IMR-90 (cell line): ENCODE measurements at regions not wholly inside any gene's neighbourhood (a gene's known extent, or its start where the extent isn't known, plus 50 kb on each side); places are given as distances from the start of the nearest gene placed in this dataset.

Experiments
- ATAC-seq: fragments of 200-7000 bp; cut with Tn5 transposase; 2 replicates; pipeline ENCODE4 v1.9.1; 2020; ENCODE audit warnings: low read depth, mild to moderate bottlenecking, moderate library complexity
- BruUV-seq: library from RNA; stranded (reverse); fragments of 400-500 nt; replicated peaks from 2 replicates; lab custom pipeline; 2021; lab: Mats Ljungman, UMichigan
- CTCF ChIA-PET: fragments of 300-600 bp; formaldehyde crosslinking; extraction: SDS; loops from one replicate; lab custom pipeline; 2021; ENCODE audit warnings: antibody characterized with exemption; lab: Yijun Ruan, JAX
- POLR2A ChIA-PET: fragments of 300-600 bp; sonication (Branson Sonifier 250); formaldehyde crosslinking; loops from one replicate; lab custom pipeline; 2022; ENCODE audit warnings: antibody characterized with exemption; ENCODE audit not compliant: unreplicated experiment; lab: Charles Lee
- DNase-seq: peaks from one replicate; pipeline ENCODE4 v3.0.0; 2013
- H2AFZ ChIP-seq: replicated peaks from 2 replicates; pipeline ENCODE3; 2013; ENCODE audit warnings: low read length, mild to moderate bottlenecking; ENCODE audit not compliant: poor library complexity
- H2AK5ac ChIP-seq: 2 replicates; pipeline ENCODE4 v1.6.1; 2013; ENCODE audit warnings: low read depth, low read length, inconsistent platforms
- H2AK9ac ChIP-seq: replicated peaks from 2 replicates; pipeline ENCODE3; 2013; ENCODE audit warnings: mild to moderate bottlenecking, low read depth, low read length, moderate library complexity; ENCODE audit not compliant: poor library complexity
- H2BK120ac ChIP-seq: 2 replicates; pipeline ENCODE4 v1.6.1; 2013; ENCODE audit warnings: low read depth, low read length, inconsistent platforms
- H2BK15ac ChIP-seq: 3 replicates; pipeline ENCODE4 v1.6.1; 2013; ENCODE audit warnings: low read depth, low read length, inconsistent platforms
- H2BK20ac ChIP-seq: 2 replicates; pipeline ENCODE4 v1.6.1; 2013; ENCODE audit warnings: low read depth, mild to moderate bottlenecking, inconsistent platforms, low read length, moderate library complexity
- H2BK5ac ChIP-seq: 2 replicates; pipeline ENCODE4 v1.6.1; 2013; ENCODE audit warnings: mild to moderate bottlenecking, low read depth, low read length, inconsistent platforms; ENCODE audit not compliant: poor library complexity, severe bottlenecking
- H3K14ac ChIP-seq: replicated peaks from 2 replicates; pipeline ENCODE4 v1.6.1; 2013; ENCODE audit warnings: low read depth, low read length, inconsistent platforms
- H3K18ac ChIP-seq: 2 replicates; pipeline ENCODE4 v1.6.1; 2013; ENCODE audit warnings: low read depth, low read length, control low read depth
- H3K23ac ChIP-seq: 2 replicates; pipeline ENCODE4 v1.6.1; 2013; ENCODE audit warnings: low read depth, low read length, inconsistent platforms
- H3K27ac ChIP-seq: 2 replicates; pipeline ENCODE4 v1.5.1; 2013; ENCODE audit warnings: mild to moderate bottlenecking, control low read depth, low read length; ENCODE audit not compliant: insufficient read depth
- H3K27me3 ChIP-seq: 2 replicates; pipeline ENCODE4 v1.6.1; 2013; ENCODE audit warnings: low read length; ENCODE audit not compliant: control insufficient read depth, insufficient read depth
- H3K36me3 ChIP-seq: 2 replicates; pipeline ENCODE4 v1.6.1; 2013; ENCODE audit warnings: low read length, mixed read lengths; ENCODE audit not compliant: control insufficient read depth, insufficient read depth
- H3K4ac ChIP-seq: 2 replicates; pipeline ENCODE4 v1.6.1; 2013; ENCODE audit warnings: low read depth, low read length, inconsistent platforms
- H3K4me1 ChIP-seq: 2 replicates; pipeline ENCODE4 v1.6.1; 2013; ENCODE audit warnings: low read length, mixed read lengths; ENCODE audit not compliant: control insufficient read depth, insufficient read depth
- H3K4me2 ChIP-seq: 2 replicates; pipeline ENCODE4 v1.6.1; 2013; ENCODE audit warnings: low read depth, mild to moderate bottlenecking, control low read depth, low read length, moderate library complexity
- H3K4me3 ChIP-seq: 2 replicates; pipeline ENCODE4 v1.5.1; 2013; ENCODE audit warnings: low read depth, mild to moderate bottlenecking, control low read depth, low read length, moderate library complexity; ENCODE audit not compliant: insufficient read depth
- H3K56ac ChIP-seq: 2 replicates; pipeline ENCODE4 v1.6.1; 2013; ENCODE audit warnings: low read length, inconsistent platforms; ENCODE audit not compliant: insufficient read depth; ENCODE audit errors: extremely low read depth
- H3K79me1 ChIP-seq, 2 experiments: 2 replicates each; pipeline ENCODE4 v1.6.1; 2013; ENCODE audit warnings: low read length in 2 of 2, inconsistent platforms in 1 of 2, low read depth in 1 of 2
- H3K9ac ChIP-seq: 2 replicates; pipeline ENCODE4 v1.6.1; 2013; ENCODE audit warnings: low read depth, low read length, control low read depth
- H3K9me1 ChIP-seq: 2 replicates; pipeline ENCODE4 v1.6.1; 2013; ENCODE audit warnings: low read length, inconsistent platforms; ENCODE audit not compliant: insufficient read depth
- H3K9me3 ChIP-seq: 2 replicates; pipeline ENCODE4 v1.6.1; 2013; ENCODE audit warnings: low read length; ENCODE audit not compliant: control insufficient read depth, insufficient read depth
- H4K20me1 ChIP-seq: 2 replicates; pipeline ENCODE4 v1.6.1; 2013; ENCODE audit warnings: low read length, inconsistent platforms; ENCODE audit not compliant: insufficient read depth
- H4K5ac ChIP-seq: 2 replicates; pipeline ENCODE4 v1.6.1; 2013; ENCODE audit warnings: mild to moderate bottlenecking, low read depth, low read length, control low read depth
- H4K8ac ChIP-seq, 2 experiments: 2 replicates each; pipeline ENCODE4 v1.6.1; 2013; ENCODE audit warnings: low read depth in 2 of 2, low read length in 2 of 2, control low read depth in 1 of 2, inconsistent platforms in 1 of 2
- H4K91ac ChIP-seq: 2 replicates; pipeline ENCODE4 v1.6.1; 2013; ENCODE audit warnings: low read depth, low read length, inconsistent platforms; ENCODE audit not compliant: insufficient read depth
- BHLHE40 ChIP-seq: fragments of 150-350 bp; IDR thresholded peaks from 2 replicates; pipeline ENCODE4 v1.6.1; 2016; ENCODE audit warnings: mild to moderate bottlenecking, low read depth, low read length
- CEBPB ChIP-seq: IDR thresholded peaks from 2 replicates; pipeline ENCODE4 v1.6.1; 2012; ENCODE audit warnings: low read depth, low read length, improper control_type of control experiment
- CHD1 ChIP-seq: IDR thresholded peaks from 2 replicates; pipeline ENCODE4 v1.6.1; 2012; ENCODE audit warnings: low read depth, low read length, improper control_type of control experiment
- FOS ChIP-seq: fragments of 150-350 bp; IDR thresholded peaks from 2 replicates; pipeline ENCODE4 v1.6.1; 2016; ENCODE audit warnings: low read depth, low read length
- MAFK ChIP-seq: IDR thresholded peaks from 2 replicates; pipeline ENCODE4 v1.6.1; 2012; ENCODE audit warnings: low read depth, low read length, improper control_type of control experiment
- MAZ ChIP-seq: IDR thresholded peaks from 2 replicates; pipeline ENCODE4 v1.6.1; 2012; ENCODE audit warnings: low read depth, mild to moderate bottlenecking, low read length, improper control_type of control experiment, moderate library complexity, borderline replicate concordance
- MXI1 ChIP-seq: IDR thresholded peaks from 2 replicates; pipeline ENCODE4 v1.6.1; 2012; ENCODE audit warnings: low read depth, mild to moderate bottlenecking, low read length, moderate library complexity, borderline replicate concordance
- NFE2L2 ChIP-seq: fragments of 150-350 bp; IDR thresholded peaks from 2 replicates; pipeline ENCODE4 v1.6.1; 2016; ENCODE audit warnings: low read depth, mild to moderate bottlenecking, low read length
- POLR2A ChIP-seq: IDR thresholded peaks from 2 replicates; pipeline ENCODE4 v1.6.1; 2012; ENCODE audit warnings: mild to moderate bottlenecking, low read depth, low read length
- RAD21 ChIP-seq: IDR thresholded peaks from 2 replicates; pipeline ENCODE4 v1.6.1; 2012; ENCODE audit warnings: low read length, improper control_type of control experiment
- RCOR1 ChIP-seq: IDR thresholded peaks from 2 replicates; pipeline ENCODE4 v1.6.1; 2012; ENCODE audit warnings: mild to moderate bottlenecking, low read length, improper control_type of control experiment; ENCODE audit not compliant: insufficient replicate concordance
- RFX5 ChIP-seq: IDR thresholded peaks from 2 replicates; pipeline ENCODE4 v1.8.0; 2012; ENCODE audit warnings: low read depth, mild to moderate bottlenecking, low read length, moderate library complexity
- SMC3 ChIP-seq: fragments of 150-350 bp; IDR thresholded peaks from 2 replicates; pipeline ENCODE4 v1.6.1; 2016; ENCODE audit warnings: low read depth, mild to moderate bottlenecking, antibody characterized with exemption, low read length, moderate library complexity
- WGBS, 2 experiments: methylation state at CpG; one replicate each; pipeline versions ENCODE4 v1.1.5 to v1.1.7; 2013; ENCODE audit warnings: missing lambda C conversion rate in 2 of 2; ENCODE audit not compliant: insufficient read length in 1 of 2; ENCODE audit errors: extremely low coverage in 2 of 2; 5-methylcytosine and 5-hydroxymethylcytosine counted together
- dilution Hi-C: fragments of 300-500 bp; cut with HindIII; formaldehyde crosslinking; loops from one replicate; pipeline ENCODE4 v1.14.3; 2018; ENCODE audit warnings: low sequenced_read_pairs; ENCODE audit not compliant: unreplicated experiment
- in situ Hi-C: fragments of 300-500 bp; cut with MboI; formaldehyde crosslinking; loops from 3 replicates; pipeline ENCODE4 v1.14.3; 2019; ENCODE audit warnings: low sequenced_read_pairs, inconsistent platforms, mixed read lengths
- intact Hi-C: fragments of 100-400 bp; cut with micrococcal nuclease; formaldehyde crosslinking; loops from 2 replicates; pipeline ENCODE4 v1.10.0; 2022
- TF ChIP-seq, protein P1 (sequence below): conservative IDR thresholded peaks from 2 replicates; pipeline ENCODE4 v1.5.1; 2012; ENCODE audit warnings: mild to moderate bottlenecking, low read depth, low read length, improper control_type of control experiment
- TF ChIP-seq, protein P2 (sequence below): fragments of 150-350 bp; IDR thresholded peaks from 2 replicates; pipeline ENCODE4 v1.6.1; 2017; ENCODE audit warnings: mild to moderate bottlenecking, antibody characterized with exemption, low read length, low read depth
- TF ChIP-seq, protein P3 (sequence below): fragments of 150-350 bp; IDR thresholded peaks from 2 replicates; pipeline ENCODE4 v1.6.1; 2016; ENCODE audit warnings: low read depth, mild to moderate bottlenecking, low read length, moderate library complexity, borderline replicate concordance

DNA sequence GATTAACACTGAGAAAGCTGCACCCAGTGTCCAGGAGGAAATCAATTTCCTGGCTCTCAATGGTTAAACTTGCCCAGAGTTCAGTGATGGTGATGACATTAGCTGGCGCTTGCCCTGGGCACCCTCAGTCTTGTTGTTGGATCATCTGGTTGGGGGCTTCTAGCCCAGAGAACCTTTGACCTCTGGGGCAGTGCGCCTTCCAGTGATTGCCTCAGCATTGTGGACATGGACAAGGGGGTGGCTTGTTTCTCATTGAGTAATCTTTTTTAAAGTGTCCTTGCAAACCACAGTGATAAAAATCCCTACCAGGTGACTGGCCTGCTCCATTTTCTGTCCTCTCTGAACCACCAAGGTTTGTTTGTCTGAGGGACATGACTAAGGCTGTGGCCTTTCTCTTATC, 95.6 kb upstream of the USP9Y start:
- Histone ChIP-seq H3K9ac (no peak overlapping the region), H2AK5ac (no peak overlapping the region), H3K9me1 (no peaks in the 10 kb centered on the region), H3K4ac (no peak overlapping the region), H3K4me3 (no peak overlapping the region), H2BK5ac (no peak overlapping the region), H4K91ac (no peak overlapping the region), H3K23ac (no peak overlapping the region), H4K8ac (no peak overlapping the region), H2AK9ac (no peak overlapping the region), H4K20me1 (no peaks in the 10 kb centered on the region), H3K4me2 (no peak overlapping the region), H3K56ac (no peak overlapping the region), H3K14ac (no peak overlapping the region), H3K27ac (no peak overlapping the region), H3K4me1 (no peaks in the 10 kb centered on the region), H4K5ac (no peak overlapping the region), H2BK120ac (no peak overlapping the region), H3K18ac (no peak overlapping the region), H2BK15ac (no peak overlapping the region), H2AFZ (no peak overlapping the region), H3K36me3 (no peaks in the 10 kb centered on the region), H3K79me1 (no peaks in the 10 kb centered on the region), H3K9me3 (no peaks in the 10 kb centered on the region), H3K27me3 (no peaks in the 10 kb centered on the region), H2BK20ac (no peak overlapping the region)
- TF ChIP-seq, protein P1, sequence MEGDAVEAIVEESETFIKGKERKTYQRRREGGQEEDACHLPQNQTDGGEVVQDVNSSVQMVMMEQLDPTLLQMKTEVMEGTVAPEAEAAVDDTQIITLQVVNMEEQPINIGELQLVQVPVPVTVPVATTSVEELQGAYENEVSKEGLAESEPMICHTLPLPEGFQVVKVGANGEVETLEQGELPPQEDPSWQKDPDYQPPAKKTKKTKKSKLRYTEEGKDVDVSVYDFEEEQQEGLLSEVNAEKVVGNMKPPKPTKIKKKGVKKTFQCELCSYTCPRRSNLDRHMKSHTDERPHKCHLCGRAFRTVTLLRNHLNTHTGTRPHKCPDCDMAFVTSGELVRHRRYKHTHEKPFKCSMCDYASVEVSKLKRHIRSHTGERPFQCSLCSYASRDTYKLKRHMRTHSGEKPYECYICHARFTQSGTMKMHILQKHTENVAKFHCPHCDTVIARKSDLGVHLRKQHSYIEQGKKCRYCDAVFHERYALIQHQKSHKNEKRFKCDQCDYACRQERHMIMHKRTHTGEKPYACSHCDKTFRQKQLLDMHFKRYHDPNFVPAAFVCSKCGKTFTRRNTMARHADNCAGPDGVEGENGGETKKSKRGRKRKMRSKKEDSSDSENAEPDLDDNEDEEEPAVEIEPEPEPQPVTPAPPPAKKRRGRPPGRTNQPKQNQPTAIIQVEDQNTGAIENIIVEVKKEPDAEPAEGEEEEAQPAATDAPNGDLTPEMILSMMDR = no peak
- TF ChIP-seq BHLHE40 (no peak), RAD21 (no peak), SMC3 (no peak), RFX5 (no peak), FOS (no peak), MAZ (no peak), POLR2A (no peak), MXI1 (no peak), MAFK (no peak), NFE2L2 (no peak), RCOR1 (no peak), CEBPB (no peak), CHD1 (no peak)
- TF ChIP-seq, protein P2, sequence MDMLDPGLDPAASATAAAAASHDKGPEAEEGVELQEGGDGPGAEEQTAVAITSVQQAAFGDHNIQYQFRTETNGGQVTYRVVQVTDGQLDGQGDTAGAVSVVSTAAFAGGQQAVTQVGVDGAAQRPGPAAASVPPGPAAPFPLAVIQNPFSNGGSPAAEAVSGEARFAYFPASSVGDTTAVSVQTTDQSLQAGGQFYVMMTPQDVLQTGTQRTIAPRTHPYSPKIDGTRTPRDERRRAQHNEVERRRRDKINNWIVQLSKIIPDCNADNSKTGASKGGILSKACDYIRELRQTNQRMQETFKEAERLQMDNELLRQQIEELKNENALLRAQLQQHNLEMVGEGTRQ = no peak
- TF ChIP-seq, protein P3, sequence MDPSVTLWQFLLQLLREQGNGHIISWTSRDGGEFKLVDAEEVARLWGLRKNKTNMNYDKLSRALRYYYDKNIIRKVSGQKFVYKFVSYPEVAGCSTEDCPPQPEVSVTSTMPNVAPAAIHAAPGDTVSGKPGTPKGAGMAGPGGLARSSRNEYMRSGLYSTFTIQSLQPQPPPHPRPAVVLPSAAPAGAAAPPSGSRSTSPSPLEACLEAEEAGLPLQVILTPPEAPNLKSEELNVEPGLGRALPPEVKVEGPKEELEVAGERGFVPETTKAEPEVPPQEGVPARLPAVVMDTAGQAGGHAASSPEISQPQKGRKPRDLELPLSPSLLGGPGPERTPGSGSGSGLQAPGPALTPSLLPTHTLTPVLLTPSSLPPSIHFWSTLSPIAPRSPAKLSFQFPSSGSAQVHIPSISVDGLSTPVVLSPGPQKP = no peak
- DNase-seq = no peak
- POLR2A ChIA-PET = no interaction called here
- dilution Hi-C loops (no loop called here), in situ Hi-C loops (no loop called here), intact Hi-C loops (no loop called here)
- BruUV-seq = no TSS peak
- CTCF ChIA-PET = no interaction called here
- no CpG with 5 or more reads among the region's 2 CpGs for WGBS, 2 experiments
- ATAC-seq = no peak
